ENCODE measurements at regions not wholly inside any gene's neighbourhood (a gene's known extent, or its start where the extent isn't known, plus 50 kb on each side); places are given as distances from the start of the nearest gene placed in this dataset.

GRCh38 chr2:118423776-118424175 lies 335.5 kb downstream of the INSIG2 start:
- no peak overlapping the region for H3K4me3 ChIP-seq
- ChIA-PET CTCF (no interaction called here), POLR2A (no interaction called here)
- FAIRE-seq = no peak
- H3K9me3 ChIP-seq = peaks cover 7% of the 10 kb centered on the region; the same call in 1 of the 3 replicates
- no peak overlapping the region for H3K27ac ChIP-seq
- H3K4me1 ChIP-seq = no peaks in the 10 kb centered on the region
- 10% methylated on average over 4 of the region's 4 CpGs for WGBS (ENCODE audit: missing lambda C conversion rate)
- ATAC-seq = no peak
- no peak for DNase-seq (ENCODE audit: low read depth in 1 of 2, low spot score in 1 of 2)
- H3K4me2 ChIP-seq = no peak overlapping the region
- TF ChIP-seq ZSCAN20 (CRISPR knock-in tag; IDR thresholded peaks at IDR 0.05) (no peak), REST (IDR thresholded peaks at IDR 0.05) (no peak), BHLHE40 (IDR thresholded peaks at IDR 0.05; ENCODE audit: low read depth, low read length) (no peak), ELK1 (IDR thresholded peaks at IDR 0.05; ENCODE audit: low read depth, low read length) (no peak), JUNB (IDR thresholded peaks at IDR 0.05) (no peak), E2F6 (IDR thresholded peaks at IDR 0.05; ENCODE audit: borderline replicate concordance, low read depth) (no peak), RFX5 (IDR thresholded peaks at IDR 0.05) (no peak), RNF2 (IDR thresholded peaks at IDR 0.05; ENCODE audit: borderline replicate concordance, low read depth) (no peak), FOSB (CRISPR knock-in tag; IDR thresholded peaks at IDR 0.05) (no peak), POLR2A (IDR thresholded peaks at IDR 0.05; ENCODE audit: low read length) (no peak), NFE2L2 (conservative IDR thresholded peaks at IDR 0.05; ENCODE audit: low read length) (no peak), KDM1A (IDR thresholded peaks at IDR 0.05; ENCODE audit: low read depth) (no peak), EHF (CRISPR knock-in tag; IDR thresholded peaks at IDR 0.05) (no peak)

GRCh38 chr2:118421648-118422047 lies 333.4 kb downstream of the INSIG2 start:
- H3K27ac ChIP-seq = no peak overlapping the region
- H3K4me3 ChIP-seq = no peak overlapping the region
- ChIA-PET POLR2A (no interaction called here), CTCF (no interaction called here)
- DNase-seq (ENCODE audit: low read depth in 1 of 2, low spot score in 1 of 2) = no peak
- ATAC-seq = no peak
- FAIRE-seq = no peak
- H3K9me3 ChIP-seq = peaks cover 7% of the 10 kb centered on the region; the same call in 1 of the 3 replicates
- no peaks in the 10 kb centered on the region for H3K4me1 ChIP-seq
- WGBS (ENCODE audit: missing lambda C conversion rate) = 27% methylated on average over 3 of the region's 3 CpGs
- no peak overlapping the region for H3K4me2 ChIP-seq
- TF ChIP-seq HMGXB4 (CRISPR knock-in tag; IDR thresholded peaks at IDR 0.05; ENCODE audit: borderline replicate concordance) (no peak), EHMT2 (IDR thresholded peaks at IDR 0.05; ENCODE audit: low read depth) (no peak), GATA3 (IDR thresholded peaks at IDR 0.05; ENCODE audit: borderline replicate concordance) (no peak), FOSL2 (IDR thresholded peaks at IDR 0.05) (no peak), FOSL2 (CRISPR knock-in tag; IDR thresholded peaks at IDR 0.05) (no peak), ZC3H11A (IDR thresholded peaks at IDR 0.05) (no peak), CHD4 (IDR thresholded peaks at IDR 0.05; ENCODE audit: borderline replicate concordance) (no peak), CBX8 (IDR thresholded peaks at IDR 0.05) (no peak), NPAS2 (CRISPR knock-in tag; IDR thresholded peaks at IDR 0.05; ENCODE audit: borderline replicate concordance) (no peak), RFX5 (IDR thresholded peaks at IDR 0.05) (no peak), NFE2L2 (conservative IDR thresholded peaks at IDR 0.05; ENCODE audit: low read length) (no peak), CEBPB (IDR thresholded peaks at IDR 0.05) (no peak), SREBF2 (IDR thresholded peaks at IDR 0.05) (no peak), RARB (CRISPR knock-in tag; IDR thresholded peaks at IDR 0.05) (no peak), MYC (IDR thresholded peaks at IDR 0.05; ENCODE audit: borderline replicate concordance, low read length) (no peak), REST (IDR thresholded peaks at IDR 0.05) (no peak), TFCP2L1 (CRISPR knock-in tag; IDR thresholded peaks at IDR 0.05) (no peak), JUNB (IDR thresholded peaks at IDR 0.05) (no peak), PBX3 (IDR thresholded peaks at IDR 0.05) (no peak)
